ENCODE measurements at regions not wholly inside any gene's neighbourhood (a gene's known extent, or its start where the extent isn't known, plus 50 kb on each side); places are given as distances from the start of the nearest gene placed in this dataset.

DNA sequence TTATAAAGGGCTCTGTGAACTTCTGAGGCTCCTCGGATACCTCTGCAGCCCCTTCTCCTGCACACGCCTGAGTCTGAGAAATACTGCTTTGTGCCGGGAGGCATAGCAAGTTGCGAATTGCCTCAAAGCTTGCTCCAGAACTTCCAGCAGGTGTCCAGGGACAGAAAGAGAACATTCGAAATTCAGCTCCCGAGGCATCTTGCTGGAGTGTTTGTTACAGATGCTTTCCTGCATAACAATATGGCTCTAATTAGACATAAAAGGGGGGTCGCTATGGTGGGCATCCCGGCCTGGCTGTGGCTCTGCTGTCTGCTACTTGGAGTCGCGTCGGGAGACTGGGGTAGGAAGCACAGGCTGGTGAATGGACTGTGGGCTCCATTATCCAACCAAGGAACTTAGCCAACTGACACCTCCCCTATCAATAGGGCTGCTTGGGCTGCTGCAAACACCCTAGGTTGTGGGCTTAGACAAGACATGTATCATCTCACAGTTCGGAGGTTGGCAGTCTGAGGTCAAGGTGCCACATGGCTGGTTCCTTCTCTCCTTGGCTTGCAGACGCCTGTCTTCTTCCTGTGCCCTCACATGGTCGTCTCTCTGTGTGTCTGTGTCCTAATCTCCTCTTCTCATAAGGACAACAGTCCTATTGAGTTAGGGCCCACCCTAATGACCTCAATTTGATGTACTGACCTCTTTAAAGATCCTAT is 607.0 kb downstream of the NPHP4 start:
- 76 to 79% methylated on average over 14 of the region's 14 CpGs for WGBS, 2 donors
- TF ChIP-seq CTCF (IDR thresholded peaks at IDR 0.05): no peak
- H3K27me3 ChIP-seq: peaks cover 0 to 72% (median 41%) of the 10 kb centered on the region in 7 donors
- no peaks in the 10 kb centered on the region for H3K4me1 ChIP-seq
- H3K36me3 ChIP-seq: no peaks in the 10 kb centered on the region
- ATAC-seq: no peak
- no peak overlapping the region for H3K4me3 ChIP-seq
- H3K9me3 ChIP-seq: no peaks in the 10 kb centered on the region
- no peak for DNase-seq
- intact Hi-C loops (cut with DNase I): loop anchor here in 1 of 10 donors (5.0 kb wide), 1 partner anchor 48 kb away; no protein-coding TSS in a partner anchor
- H3K27ac ChIP-seq: no peak overlapping the region

GRCh38 chr1:5381491-5381890 is 610.7 kb downstream of the NPHP4 start:
- Histone ChIP-seq H3K27me3 (peaks cover 0 to 61% (median 37%) of the 10 kb centered on the region in 7 donors), H3K36me3 (no peaks in the 10 kb centered on the region), H3K27ac (no peak overlapping the region), H3K4me3 (no peak overlapping the region), H3K4me1 (no peaks in the 10 kb centered on the region), H3K9me3 (no peaks in the 10 kb centered on the region)
- WGBS, 2 donors: 66 to 69% methylated on average over 7 of the region's 7 CpGs
- TF ChIP-seq CTCF (IDR thresholded peaks at IDR 0.05): no peak
- DNase-seq (no peak), ATAC-seq (no peak)
- intact Hi-C loops (cut with DNase I): no loop called here

DNA sequence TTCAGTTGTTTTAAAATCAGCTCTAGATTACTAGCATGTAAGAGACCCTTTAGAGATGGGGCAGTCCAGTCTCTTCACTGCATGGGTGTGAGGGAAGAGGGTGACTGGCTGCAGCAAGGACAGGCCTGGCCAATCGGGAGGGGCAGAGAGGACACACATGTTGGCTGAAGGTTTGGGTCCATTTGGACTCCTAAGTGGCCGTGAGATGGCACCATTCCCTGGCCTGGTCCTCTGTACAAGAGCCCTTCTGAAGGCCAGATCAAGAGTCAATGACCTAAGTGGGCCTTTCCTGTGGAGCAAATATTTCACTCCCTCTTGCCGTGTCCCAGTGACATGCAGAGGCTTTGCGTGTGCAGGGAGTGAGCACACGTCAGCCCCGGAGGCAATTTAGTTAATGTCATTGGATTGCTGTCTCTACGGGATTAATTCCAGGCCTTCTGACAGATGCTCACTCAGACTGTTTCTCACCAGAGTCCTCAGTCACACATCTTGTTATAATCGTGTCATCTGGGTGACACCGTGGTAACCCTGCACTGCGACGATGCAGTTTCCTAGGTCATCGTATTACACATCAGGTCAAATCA is 613.0 kb downstream of the NPHP4 start:
- Histone ChIP-seq H3K27me3 (peaks cover 0 to 44% (median 22%) of the 10 kb centered on the region in 7 donors), H3K27ac (no peak overlapping the region), H3K9me3 (peaks cover 0 to 2% (median 0%) of the 10 kb centered on the region in 11 donors), H3K4me1 (no peaks in the 10 kb centered on the region), H3K36me3 (no peaks in the 10 kb centered on the region), H3K4me3 (no peak overlapping the region)
- no peak for TF ChIP-seq CTCF (IDR thresholded peaks at IDR 0.05)
- WGBS, 2 donors: 87 to 93% methylated on average over 12 of the region's 12 CpGs
- ATAC-seq: no peak
- intact Hi-C loops (cut with DNase I): no loop called here
- DNase-seq: no peak

- Histone ChIP-seq H3K4me3 (no peak overlapping the region), H3K4me1 (no peaks in the 10 kb centered on the region), H3K27ac (no peak overlapping the region), H3K9me3 (peaks cover 0 to 22% (median 0%) of the 10 kb centered on the region in 11 donors), H3K27me3 (peaks cover 0 to 29% (median 18%) of the 10 kb centered on the region in 7 donors), H3K36me3 (no peaks in the 10 kb centered on the region)
- ATAC-seq: no peak
- WGBS, 2 donors: 77 to 80% methylated on average over 6 of the region's 6 CpGs
- intact Hi-C loops (cut with DNase I): no loop called here
- TF ChIP-seq CTCF (IDR thresholded peaks at IDR 0.05): no peak
- DNase-seq: no peak
Observed at GRCh38 chr1:5376538-5377247, 615.5 kb downstream of the NPHP4 start.

Data from heart right ventricle (tissue), 16 donors.